ENCODE measurements at regions not wholly inside any gene's neighbourhood (a gene's known extent, or its start where the extent isn't known, plus 50 kb on each side); places are given as distances from the start of the nearest gene placed in this dataset.

DNA sequence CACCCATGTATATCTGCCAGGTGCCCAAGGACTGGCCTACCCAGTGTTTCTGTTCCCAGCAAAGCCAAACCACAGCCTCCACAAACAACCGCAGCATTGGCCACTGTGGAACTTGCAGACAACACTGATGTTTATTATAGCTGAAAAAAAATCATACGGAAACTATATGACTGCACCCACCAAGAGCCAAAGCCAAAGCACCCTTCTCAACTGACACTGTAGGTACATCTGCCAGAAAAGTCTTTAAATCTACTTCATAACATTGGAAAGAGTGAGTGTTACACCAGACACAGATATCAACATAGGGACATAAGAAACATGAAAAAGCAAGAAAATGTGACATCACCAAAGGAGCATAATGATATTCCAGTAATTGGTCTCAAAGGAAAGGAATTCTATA lies 428.0 kb downstream of the PSAT1 start:
- H3K4me3 ChIP-seq: no peak overlapping the region
- H3K36me3 ChIP-seq: no peaks in the 10 kb centered on the region
- intact Hi-C loops (cut with DNase I; ENCODE audit: low total_unique reads): no loop called here
- H3K9me3 ChIP-seq: no peaks in the 10 kb centered on the region
- no peaks in the 10 kb centered on the region for H3K4me1 ChIP-seq
- TF ChIP-seq, protein P1, sequence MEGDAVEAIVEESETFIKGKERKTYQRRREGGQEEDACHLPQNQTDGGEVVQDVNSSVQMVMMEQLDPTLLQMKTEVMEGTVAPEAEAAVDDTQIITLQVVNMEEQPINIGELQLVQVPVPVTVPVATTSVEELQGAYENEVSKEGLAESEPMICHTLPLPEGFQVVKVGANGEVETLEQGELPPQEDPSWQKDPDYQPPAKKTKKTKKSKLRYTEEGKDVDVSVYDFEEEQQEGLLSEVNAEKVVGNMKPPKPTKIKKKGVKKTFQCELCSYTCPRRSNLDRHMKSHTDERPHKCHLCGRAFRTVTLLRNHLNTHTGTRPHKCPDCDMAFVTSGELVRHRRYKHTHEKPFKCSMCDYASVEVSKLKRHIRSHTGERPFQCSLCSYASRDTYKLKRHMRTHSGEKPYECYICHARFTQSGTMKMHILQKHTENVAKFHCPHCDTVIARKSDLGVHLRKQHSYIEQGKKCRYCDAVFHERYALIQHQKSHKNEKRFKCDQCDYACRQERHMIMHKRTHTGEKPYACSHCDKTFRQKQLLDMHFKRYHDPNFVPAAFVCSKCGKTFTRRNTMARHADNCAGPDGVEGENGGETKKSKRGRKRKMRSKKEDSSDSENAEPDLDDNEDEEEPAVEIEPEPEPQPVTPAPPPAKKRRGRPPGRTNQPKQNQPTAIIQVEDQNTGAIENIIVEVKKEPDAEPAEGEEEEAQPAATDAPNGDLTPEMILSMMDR (IDR thresholded peaks at IDR 0.05): no peak
- H3K27ac ChIP-seq: no peak overlapping the region
- no peak for DNase-seq
- H3K27me3 ChIP-seq: no peaks in the 10 kb centered on the region

DNA sequence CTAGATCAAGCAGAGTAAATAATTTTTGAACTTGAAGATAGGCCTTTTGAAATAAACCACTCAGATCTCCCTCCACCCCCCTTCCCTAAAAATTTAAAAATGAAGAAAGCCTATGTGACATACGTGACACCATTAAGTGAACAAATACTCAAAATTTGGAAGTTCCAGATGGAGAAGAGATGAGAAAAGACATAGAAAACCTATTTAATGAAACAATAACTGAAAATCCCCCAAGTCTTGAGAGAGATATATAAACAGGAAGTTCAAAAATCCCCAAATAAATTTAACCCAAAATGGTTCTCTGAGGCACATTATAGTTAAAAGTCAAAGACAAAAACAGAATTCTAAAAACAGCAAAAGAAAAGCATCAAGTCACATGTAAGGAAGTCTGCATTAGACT lies 428.6 kb downstream of the PSAT1 start:
- H3K27me3 ChIP-seq: no peaks in the 10 kb centered on the region
- intact Hi-C loops (cut with DNase I; ENCODE audit: low total_unique reads): no loop called here
- H3K36me3 ChIP-seq: no peaks in the 10 kb centered on the region
- no peaks in the 10 kb centered on the region for H3K9me3 ChIP-seq
- H3K4me3 ChIP-seq: no peak overlapping the region
- TF ChIP-seq, protein P1 (IDR thresholded peaks at IDR 0.05): no peak
- H3K27ac ChIP-seq: no peak overlapping the region
- no peak for DNase-seq
- no peaks in the 10 kb centered on the region for H3K4me1 ChIP-seq

DNA sequence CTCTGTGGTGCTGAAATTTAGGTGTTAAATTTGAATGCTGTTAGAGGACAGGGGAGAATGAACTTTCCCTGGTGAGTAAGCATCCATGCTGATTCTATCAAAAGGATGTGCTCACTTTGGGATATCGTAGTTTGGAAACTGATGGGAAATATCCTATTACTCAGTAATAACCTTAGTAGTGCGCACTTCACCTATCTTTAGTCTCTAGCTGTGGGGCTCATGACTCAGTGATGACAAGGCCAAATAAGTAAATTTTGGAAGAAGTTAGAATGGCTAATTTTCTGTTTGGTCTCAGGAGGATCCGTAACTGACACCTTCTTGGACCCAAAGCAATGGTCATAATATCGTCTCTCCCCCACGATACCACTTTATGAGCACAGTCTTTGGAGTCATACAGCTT lies 448.4 kb downstream of the PSAT1 start:
- no peak for DNase-seq
- Histone ChIP-seq H3K27ac (no peak overlapping the region), H3K36me3 (no peaks in the 10 kb centered on the region), H3K4me1 (no peaks in the 10 kb centered on the region), H3K9me3 (no peaks in the 10 kb centered on the region), H3K27me3 (no peaks in the 10 kb centered on the region), H3K4me3 (no peak overlapping the region)
- intact Hi-C loops (cut with DNase I; ENCODE audit: low total_unique reads): no loop called here
- TF ChIP-seq, protein P1 (IDR thresholded peaks at IDR 0.05): no peak

DNA sequence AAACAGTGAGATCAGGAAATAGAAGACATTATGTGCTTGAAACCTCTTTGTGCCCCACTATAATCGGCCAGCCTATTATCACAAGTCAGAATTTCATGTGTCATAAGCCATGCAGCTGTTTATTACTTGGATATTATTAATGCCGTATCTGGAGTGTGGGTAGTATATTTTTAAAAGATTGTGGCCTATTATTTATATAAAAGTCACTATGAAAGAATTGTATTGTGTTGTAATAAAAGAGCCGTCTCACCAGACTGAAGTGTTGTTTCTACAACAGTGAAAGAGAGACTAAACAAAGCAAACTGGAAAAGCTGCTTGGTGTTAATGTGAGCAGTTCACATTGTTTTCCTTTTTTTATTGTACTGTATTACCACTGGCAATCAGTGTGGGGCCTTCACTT lies 449.1 kb downstream of the PSAT1 start:
- no peaks in the 10 kb centered on the region for H3K4me1 ChIP-seq
- intact Hi-C loops (cut with DNase I; ENCODE audit: low total_unique reads): no loop called here
- no peak for DNase-seq
- H3K9me3 ChIP-seq: no peaks in the 10 kb centered on the region
- H3K27ac ChIP-seq: no peak overlapping the region
- no peaks in the 10 kb centered on the region for H3K36me3 ChIP-seq
- H3K27me3 ChIP-seq: no peaks in the 10 kb centered on the region
- TF ChIP-seq, protein P1 (IDR thresholded peaks at IDR 0.05): no peak
- H3K4me3 ChIP-seq: no peak overlapping the region

DNA sequence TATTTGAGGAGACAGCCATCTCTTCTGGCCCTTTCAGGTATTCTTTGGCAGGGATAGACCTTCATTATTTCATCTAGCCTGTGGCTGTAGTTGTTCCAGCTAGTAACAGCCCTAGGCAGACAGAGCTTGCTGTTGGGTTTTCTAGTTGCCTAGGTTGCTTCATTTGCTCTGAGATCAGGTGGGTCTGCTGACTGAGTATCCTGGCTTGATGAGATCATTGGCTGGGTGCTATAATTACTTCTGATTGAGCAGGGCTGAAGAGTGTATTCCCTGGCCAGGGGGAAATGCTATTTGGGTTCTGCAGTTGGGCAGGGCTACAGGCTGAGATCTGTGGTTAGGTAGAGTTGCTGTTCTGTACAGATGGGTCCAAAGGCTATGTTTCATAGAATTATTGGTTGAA lies 456.1 kb downstream of the PSAT1 start:
- Histone ChIP-seq H3K4me1 (no peaks in the 10 kb centered on the region), H3K9me3 (no peaks in the 10 kb centered on the region), H3K27ac (no peak overlapping the region), H3K27me3 (no peaks in the 10 kb centered on the region), H3K4me3 (no peak overlapping the region), H3K36me3 (no peaks in the 10 kb centered on the region)
- TF ChIP-seq, protein P1 (IDR thresholded peaks at IDR 0.05): no peak
- intact Hi-C loops (cut with DNase I; ENCODE audit: low total_unique reads): no loop called here
- DNase-seq: no peak

DNA sequence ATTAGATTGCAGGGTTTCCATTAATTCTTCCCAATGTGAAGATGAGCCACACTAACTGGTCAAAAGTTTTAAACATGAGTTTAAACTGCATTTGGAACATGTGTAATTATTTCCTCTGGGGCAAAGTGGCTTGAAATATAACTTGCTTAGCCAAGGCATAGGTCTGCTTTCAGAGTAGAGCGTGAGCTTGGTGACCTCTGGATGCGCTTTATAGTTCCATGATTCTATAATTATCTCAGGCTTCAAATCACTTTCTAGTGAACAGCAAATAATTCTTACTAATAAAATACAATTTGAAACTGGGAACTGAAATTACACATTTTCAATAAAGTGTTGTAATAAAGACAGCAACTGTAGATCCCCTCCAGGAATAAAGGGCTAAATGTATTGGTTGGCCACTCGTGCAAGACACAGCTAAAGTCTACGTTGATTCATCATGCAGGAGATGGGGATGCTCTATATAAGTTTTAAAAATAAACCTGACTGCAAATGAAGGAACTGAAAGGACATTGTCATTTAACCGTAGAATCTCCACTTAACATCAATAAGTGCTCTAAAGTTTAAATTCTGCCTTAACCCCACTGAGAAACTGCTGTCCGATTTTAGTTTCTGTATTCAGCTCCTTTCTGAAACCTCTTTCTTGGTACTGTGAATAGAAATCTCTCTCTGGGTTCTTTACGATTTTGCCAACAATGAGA lies 460.0 kb downstream of the PSAT1 start:
- DNase-seq: no peak
- no peaks in the 10 kb centered on the region for H3K27me3 ChIP-seq
- H3K9me3 ChIP-seq: no peaks in the 10 kb centered on the region
- no peaks in the 10 kb centered on the region for H3K36me3 ChIP-seq
- H3K27ac ChIP-seq: no peak overlapping the region
- no peaks in the 10 kb centered on the region for H3K4me1 ChIP-seq
- intact Hi-C loops (cut with DNase I; ENCODE audit: low total_unique reads): no loop called here
- TF ChIP-seq, protein P1 (IDR thresholded peaks at IDR 0.05): no peak
- H3K4me3 ChIP-seq: no peak overlapping the region
